ENCODE measurements at regions not wholly inside any gene's neighbourhood (a gene's known extent, or its start where the extent isn't known, plus 50 kb on each side); places are given as distances from the start of the nearest gene placed in this dataset.

DNA sequence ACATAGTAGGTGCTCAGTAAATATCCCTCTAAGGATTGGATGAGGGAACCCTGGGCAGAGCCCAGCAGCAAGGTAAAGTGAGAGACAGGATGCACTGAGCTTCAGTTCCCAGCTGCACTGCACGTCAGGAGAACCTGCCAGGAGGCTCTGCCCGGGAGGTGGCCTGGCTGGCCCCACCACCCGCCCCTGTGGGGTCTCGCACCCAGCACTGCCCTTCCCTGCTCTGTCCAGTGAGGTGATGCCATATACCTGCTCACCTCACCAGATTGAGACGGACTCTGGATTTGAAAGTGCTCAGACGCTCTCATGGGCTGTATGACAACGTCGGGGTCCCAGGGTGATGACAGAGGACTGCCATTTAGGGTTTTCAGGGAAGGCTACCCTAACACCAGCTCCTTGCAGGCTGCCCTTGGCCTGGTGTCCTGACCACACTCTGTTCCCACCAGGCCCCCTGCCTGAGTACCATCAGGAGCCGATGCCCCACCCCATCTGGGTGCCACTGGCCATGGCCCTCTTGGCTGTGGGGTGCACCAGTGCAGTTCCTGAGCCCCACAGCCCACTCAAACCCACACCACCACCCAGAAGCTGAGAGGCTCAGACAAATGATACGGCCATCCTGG is 61.7 kb upstream of the FGF3 start:
- POLR2A ChIA-PET = no interaction called here
- Histone ChIP-seq H3K4me3 (ENCODE audit: control extremely low read depth in 1 of 5, extremely low read depth in 1 of 5, insufficient read depth in 1 of 5, low read depth in 2 of 5, low read length in 4 of 5) (no peak overlapping the region), H3K4me2 (replicated peaks; ENCODE audit: low read depth, low read length, poor library complexity, severe bottlenecking) (no peak overlapping the region), H3K79me2 (ENCODE audit: control insufficient read depth, insufficient read depth, low read length) (no peaks in the 10 kb centered on the region), H3K36me3 (replicated peaks in 1 of 2; ENCODE audit: control extremely low read depth in 1 of 2, control insufficient read depth in 1 of 2, extremely low read depth in 1 of 2, insufficient read depth in 2 of 2, low read length in 1 of 2) (no peaks in the 10 kb centered on the region), H3K9me3 (ENCODE audit: control extremely low read depth in 1 of 3, control insufficient read depth in 2 of 3, insufficient read depth in 1 of 3, low read length in 2 of 3) (peaks cover 0 to 3% (median 0%) of the 10 kb centered on the region in 3 donors), H3K9ac (ENCODE audit: low read length) (no peak overlapping the region), H3K4me1 (ENCODE audit: control insufficient read depth in 2 of 2, insufficient read depth in 2 of 2, low read length in 2 of 2) (no peaks in the 10 kb centered on the region), H3K27ac (ENCODE audit: low read length in 2 of 2) (no peak overlapping the region), H4K20me1 (ENCODE audit: control insufficient read depth, insufficient read depth, low read length, poor library complexity, severe bottlenecking) (no peaks in the 10 kb centered on the region), H3K27me3 (replicated peaks in 1 of 4; ENCODE audit: control extremely low read depth in 1 of 4, control insufficient read depth in 3 of 4, insufficient read depth in 4 of 4, low read length in 3 of 4) (no peaks in the 10 kb centered on the region), H2AFZ (ENCODE audit: insufficient read depth, low read depth, low read length, poor library complexity, severe bottlenecking) (no peak overlapping the region)
- intact Hi-C loops (cut with micrococcal nuclease) = no loop called here
- 86% methylated on average over 9 of the region's 10 CpGs for WGBS (ENCODE audit: insufficient coverage)
- ATAC-seq (ENCODE audit: low read depth) (no peak), DNase-seq (no peak)
- TF ChIP-seq EZH2 (IDR thresholded peaks at IDR 0.05; ENCODE audit: borderline replicate concordance, insufficient read depth, low read depth, low read length, poor library complexity, severe bottlenecking) = no peak
- TF ChIP-seq, protein P1, sequence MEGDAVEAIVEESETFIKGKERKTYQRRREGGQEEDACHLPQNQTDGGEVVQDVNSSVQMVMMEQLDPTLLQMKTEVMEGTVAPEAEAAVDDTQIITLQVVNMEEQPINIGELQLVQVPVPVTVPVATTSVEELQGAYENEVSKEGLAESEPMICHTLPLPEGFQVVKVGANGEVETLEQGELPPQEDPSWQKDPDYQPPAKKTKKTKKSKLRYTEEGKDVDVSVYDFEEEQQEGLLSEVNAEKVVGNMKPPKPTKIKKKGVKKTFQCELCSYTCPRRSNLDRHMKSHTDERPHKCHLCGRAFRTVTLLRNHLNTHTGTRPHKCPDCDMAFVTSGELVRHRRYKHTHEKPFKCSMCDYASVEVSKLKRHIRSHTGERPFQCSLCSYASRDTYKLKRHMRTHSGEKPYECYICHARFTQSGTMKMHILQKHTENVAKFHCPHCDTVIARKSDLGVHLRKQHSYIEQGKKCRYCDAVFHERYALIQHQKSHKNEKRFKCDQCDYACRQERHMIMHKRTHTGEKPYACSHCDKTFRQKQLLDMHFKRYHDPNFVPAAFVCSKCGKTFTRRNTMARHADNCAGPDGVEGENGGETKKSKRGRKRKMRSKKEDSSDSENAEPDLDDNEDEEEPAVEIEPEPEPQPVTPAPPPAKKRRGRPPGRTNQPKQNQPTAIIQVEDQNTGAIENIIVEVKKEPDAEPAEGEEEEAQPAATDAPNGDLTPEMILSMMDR (IDR thresholded peaks at IDR 0.05) = no peak
- no peaks in the 10 kb centered on the region for H3K9me3 Mint-ChIP-seq (ENCODE audit: insufficient read depth)
- H3K4me3 Mint-ChIP-seq = no peak overlapping the region
- peaks cover 3% of the 10 kb centered on the region for H3K27me3 Mint-ChIP-seq
- H3K27ac Mint-ChIP-seq = no peak overlapping the region
- CTCF ChIA-PET = no interaction called here
- H3K4me1 Mint-ChIP-seq = no peaks in the 10 kb centered on the region

GRCh38 chr11:69881467-69882269 is 62.5 kb upstream of the FGF3 start:
- WGBS (ENCODE audit: insufficient coverage) = 75% methylated on average over 20 of the region's 20 CpGs
- CTCF ChIA-PET = interaction anchor here (2.1 kb wide), 1 partner anchor 195 kb away, joined by 5 read pairs; no protein-coding TSS in a partner anchor

More at GRCh38 chr11:69881467-69882269, 62.5 kb upstream of the FGF3 start:
- peaks cover 0 to 3% (median 0%) of the 10 kb centered on the region in 3 donors for H3K9me3 ChIP-seq (ENCODE audit: control extremely low read depth in 1 of 3, control insufficient read depth in 2 of 3, insufficient read depth in 1 of 3, low read length in 2 of 3)
- intact Hi-C loops (cut with micrococcal nuclease) = no loop called here
- H3K27ac ChIP-seq (ENCODE audit: low read length in 2 of 2) = no peak overlapping the region
- no peak overlapping the region for H3K27ac Mint-ChIP-seq
- H3K36me3 ChIP-seq (replicated peaks in 1 of 2; ENCODE audit: control extremely low read depth in 1 of 2, control insufficient read depth in 1 of 2, extremely low read depth in 1 of 2, insufficient read depth in 2 of 2, low read length in 1 of 2) = no peaks in the 10 kb centered on the region
- no peak for DNase-seq
- H3K4me1 Mint-ChIP-seq = no peaks in the 10 kb centered on the region
- H4K20me1 ChIP-seq (ENCODE audit: control insufficient read depth, insufficient read depth, low read length, poor library complexity, severe bottlenecking) = no peaks in the 10 kb centered on the region
- no peak overlapping the region for H3K4me3 ChIP-seq (ENCODE audit: control extremely low read depth in 1 of 5, extremely low read depth in 1 of 5, insufficient read depth in 1 of 5, low read depth in 2 of 5, low read length in 4 of 5)
- no peaks in the 10 kb centered on the region for H3K9me3 Mint-ChIP-seq (ENCODE audit: insufficient read depth)
- H3K9ac ChIP-seq (ENCODE audit: low read length) = no peak overlapping the region
- H3K27me3 ChIP-seq (replicated peaks in 1 of 4; ENCODE audit: control extremely low read depth in 1 of 4, control insufficient read depth in 3 of 4, insufficient read depth in 4 of 4, low read length in 3 of 4) = no peaks in the 10 kb centered on the region
- TF ChIP-seq, protein P1 (IDR thresholded peaks at IDR 0.05) = no peak
- no peak for TF ChIP-seq EZH2 (IDR thresholded peaks at IDR 0.05; ENCODE audit: borderline replicate concordance, insufficient read depth, low read depth, low read length, poor library complexity, severe bottlenecking)
- H3K4me2 ChIP-seq (replicated peaks; ENCODE audit: low read depth, low read length, poor library complexity, severe bottlenecking) = no peak overlapping the region
- H3K4me3 Mint-ChIP-seq = no peak overlapping the region
- no peaks in the 10 kb centered on the region for H3K4me1 ChIP-seq (ENCODE audit: control insufficient read depth in 2 of 2, insufficient read depth in 2 of 2, low read length in 2 of 2)
- no peaks in the 10 kb centered on the region for H3K79me2 ChIP-seq (ENCODE audit: control insufficient read depth, insufficient read depth, low read length)
- H3K27me3 Mint-ChIP-seq = peaks cover 3% of the 10 kb centered on the region
- POLR2A ChIA-PET = no interaction called here
- ATAC-seq (ENCODE audit: low read depth) = no peak
- no peak overlapping the region for H2AFZ ChIP-seq (ENCODE audit: insufficient read depth, low read depth, low read length, poor library complexity, severe bottlenecking)
